HL-60 (cell line): ENCODE measurements at regions not wholly inside any gene's neighbourhood (a gene's known extent, or its start where the extent isn't known, plus 50 kb on each side); places are given as distances from the start of the nearest gene placed in this dataset.

Experiments
- DNase-seq, 2 experiments: peaks; one replicate each; pipeline ENCODE4 v3.0.0-alpha.2; 2010 to 2020; ENCODE audit warnings: low read depth in 1 of 2, low spot score in 1 of 2
- H3K27ac ChIP-seq: fragments of 250-450 bp; sonication (Bioruptor Pico); replicated peaks from 2 replicates; pipeline ENCODE4 v1.5.1; 2020; ENCODE audit warnings: mild to moderate bottlenecking, moderate library complexity
- H3K27me3 ChIP-seq: fragments of 250-450 bp; sonication (Bioruptor Pico); 2 replicates; pipeline ENCODE4 v1.5.1; 2021; ENCODE audit warnings: mild to moderate bottlenecking, moderate library complexity; ENCODE audit not compliant: insufficient read depth, poor library complexity, severe bottlenecking
- H3K4me3 ChIP-seq: replicated peaks from 2 replicates; pipeline ENCODE4 v1.5.1; 2011; ENCODE audit warnings: mild to moderate bottlenecking, control low read depth, low read length; ENCODE audit not compliant: insufficient read depth
- GABPA ChIP-seq: IDR thresholded peaks from 2 replicates; pipeline ENCODE4 v1.6.1; 2012; ENCODE audit warnings: low read depth
- POLR2AphosphoS5 ChIP-seq: IDR thresholded peaks from 2 replicates; pipeline ENCODE4 v1.6.1; 2012; ENCODE audit warnings: low read depth
- SPI1 ChIP-seq: IDR thresholded peaks from 2 replicates; pipeline ENCODE4 v1.6.1; 2012; ENCODE audit warnings: low read depth, mild to moderate bottlenecking, borderline replicate concordance
- TF ChIP-seq, protein P1 (sequence below): IDR thresholded peaks from one replicate; pipeline ENCODE4 v1.5.1; 2011; ENCODE audit warnings: low read length, control low read depth, inconsistent platforms; ENCODE audit not compliant: insufficient read depth
- TF ChIP-seq, protein P2 (sequence below): IDR thresholded peaks from 2 replicates; pipeline ENCODE4 v1.6.1; 2012; ENCODE audit warnings: low read depth; ENCODE audit not compliant: insufficient replicate concordance

GRCh38 chr6:115216835-115217234, 843.9 kb downstream of the FRK start:
- TF ChIP-seq POLR2AphosphoS5 (no peak), SPI1 (no peak), GABPA (no peak)
- TF ChIP-seq, protein P1, sequence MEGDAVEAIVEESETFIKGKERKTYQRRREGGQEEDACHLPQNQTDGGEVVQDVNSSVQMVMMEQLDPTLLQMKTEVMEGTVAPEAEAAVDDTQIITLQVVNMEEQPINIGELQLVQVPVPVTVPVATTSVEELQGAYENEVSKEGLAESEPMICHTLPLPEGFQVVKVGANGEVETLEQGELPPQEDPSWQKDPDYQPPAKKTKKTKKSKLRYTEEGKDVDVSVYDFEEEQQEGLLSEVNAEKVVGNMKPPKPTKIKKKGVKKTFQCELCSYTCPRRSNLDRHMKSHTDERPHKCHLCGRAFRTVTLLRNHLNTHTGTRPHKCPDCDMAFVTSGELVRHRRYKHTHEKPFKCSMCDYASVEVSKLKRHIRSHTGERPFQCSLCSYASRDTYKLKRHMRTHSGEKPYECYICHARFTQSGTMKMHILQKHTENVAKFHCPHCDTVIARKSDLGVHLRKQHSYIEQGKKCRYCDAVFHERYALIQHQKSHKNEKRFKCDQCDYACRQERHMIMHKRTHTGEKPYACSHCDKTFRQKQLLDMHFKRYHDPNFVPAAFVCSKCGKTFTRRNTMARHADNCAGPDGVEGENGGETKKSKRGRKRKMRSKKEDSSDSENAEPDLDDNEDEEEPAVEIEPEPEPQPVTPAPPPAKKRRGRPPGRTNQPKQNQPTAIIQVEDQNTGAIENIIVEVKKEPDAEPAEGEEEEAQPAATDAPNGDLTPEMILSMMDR = no peak
- TF ChIP-seq, protein P2, sequence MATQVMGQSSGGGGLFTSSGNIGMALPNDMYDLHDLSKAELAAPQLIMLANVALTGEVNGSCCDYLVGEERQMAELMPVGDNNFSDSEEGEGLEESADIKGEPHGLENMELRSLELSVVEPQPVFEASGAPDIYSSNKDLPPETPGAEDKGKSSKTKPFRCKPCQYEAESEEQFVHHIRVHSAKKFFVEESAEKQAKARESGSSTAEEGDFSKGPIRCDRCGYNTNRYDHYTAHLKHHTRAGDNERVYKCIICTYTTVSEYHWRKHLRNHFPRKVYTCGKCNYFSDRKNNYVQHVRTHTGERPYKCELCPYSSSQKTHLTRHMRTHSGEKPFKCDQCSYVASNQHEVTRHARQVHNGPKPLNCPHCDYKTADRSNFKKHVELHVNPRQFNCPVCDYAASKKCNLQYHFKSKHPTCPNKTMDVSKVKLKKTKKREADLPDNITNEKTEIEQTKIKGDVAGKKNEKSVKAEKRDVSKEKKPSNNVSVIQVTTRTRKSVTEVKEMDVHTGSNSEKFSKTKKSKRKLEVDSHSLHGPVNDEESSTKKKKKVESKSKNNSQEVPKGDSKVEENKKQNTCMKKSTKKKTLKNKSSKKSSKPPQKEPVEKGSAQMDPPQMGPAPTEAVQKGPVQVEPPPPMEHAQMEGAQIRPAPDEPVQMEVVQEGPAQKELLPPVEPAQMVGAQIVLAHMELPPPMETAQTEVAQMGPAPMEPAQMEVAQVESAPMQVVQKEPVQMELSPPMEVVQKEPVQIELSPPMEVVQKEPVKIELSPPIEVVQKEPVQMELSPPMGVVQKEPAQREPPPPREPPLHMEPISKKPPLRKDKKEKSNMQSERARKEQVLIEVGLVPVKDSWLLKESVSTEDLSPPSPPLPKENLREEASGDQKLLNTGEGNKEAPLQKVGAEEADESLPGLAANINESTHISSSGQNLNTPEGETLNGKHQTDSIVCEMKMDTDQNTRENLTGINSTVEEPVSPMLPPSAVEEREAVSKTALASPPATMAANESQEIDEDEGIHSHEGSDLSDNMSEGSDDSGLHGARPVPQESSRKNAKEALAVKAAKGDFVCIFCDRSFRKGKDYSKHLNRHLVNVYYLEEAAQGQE = no peak
- Histone ChIP-seq H3K27me3 (no peaks in the 10 kb centered on the region), H3K27ac (no peak overlapping the region), H3K4me3 (no peak overlapping the region)
- no peak for DNase-seq

DNA sequence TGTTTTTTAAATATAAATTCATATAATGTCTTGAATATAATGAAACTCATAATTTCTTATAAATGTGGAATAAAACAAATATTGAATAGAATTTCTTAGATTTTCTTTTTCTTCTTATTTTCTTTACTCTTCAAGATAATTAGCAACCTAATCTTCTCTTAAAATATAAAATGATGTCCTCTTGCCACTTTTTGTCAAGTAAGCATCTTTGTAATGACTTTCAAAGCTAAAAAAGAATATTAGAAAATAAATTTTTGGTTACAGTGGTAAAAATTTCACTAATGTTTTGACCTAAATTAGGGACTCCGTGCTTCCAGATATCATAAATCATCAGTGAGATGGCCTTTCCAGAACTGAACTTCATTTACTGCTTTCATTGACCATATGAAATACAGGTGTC, 846.4 kb downstream of the FRK start:
- no peak for DNase-seq
- TF ChIP-seq POLR2AphosphoS5 (no peak), GABPA (no peak), SPI1 (no peak)
- TF ChIP-seq, protein P1 = no peak
- TF ChIP-seq, protein P2 = no peak
- H3K4me3 ChIP-seq = no peak overlapping the region
- H3K27me3 ChIP-seq = no peaks in the 10 kb centered on the region
- no peak overlapping the region for H3K27ac ChIP-seq

DNA sequence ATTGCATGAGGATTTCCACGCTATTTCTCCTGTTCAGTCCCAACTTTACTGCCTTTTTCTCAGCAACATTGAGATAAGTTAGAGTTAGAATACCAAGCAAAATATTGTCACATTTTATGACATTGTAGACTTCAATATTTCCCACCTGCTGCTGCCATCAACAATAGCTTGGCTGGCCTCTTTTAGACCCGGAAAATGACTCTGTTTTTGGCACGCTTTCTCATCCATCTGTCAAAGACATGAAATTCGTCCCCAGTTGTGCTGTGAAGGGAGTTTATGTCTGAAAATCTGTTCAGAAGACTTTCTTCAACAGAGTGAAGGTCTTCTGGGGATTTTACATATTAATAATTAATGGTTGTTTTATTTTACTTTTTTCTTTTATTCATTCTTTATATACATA, 857.3 kb downstream of the FRK start:
- no peak for DNase-seq
- TF ChIP-seq, protein P2 = no peak
- TF ChIP-seq GABPA (no peak), SPI1 (no peak), POLR2AphosphoS5 (no peak)
- TF ChIP-seq, protein P1 = no peak
- Histone ChIP-seq H3K27me3 (no peaks in the 10 kb centered on the region), H3K4me3 (no peak overlapping the region), H3K27ac (no peak overlapping the region)
